GM19372 (cell line): ENCODE measurements at regions not wholly inside any gene's neighbourhood (a gene's known extent, or its start where the extent isn't known, plus 50 kb on each side); places are given as distances from the start of the nearest gene placed in this dataset.

ENCODE experiments used
- ATAC-seq: cut with Tn5 transposase; IDR thresholded peaks from one replicate; pipeline ENCODE4 v1.9.1; 2021; ENCODE audit warnings: mild to moderate bottlenecking, low read depth, moderate library complexity; ENCODE audit not compliant: unreplicated experiment

GRCh38 chr5:169367861-169368260 is 66.9 kb upstream of the SLIT3 start:
- no peak for ATAC-seq

- no peak for ATAC-seq
Measured at GRCh38 chr5:169357291-169357690, 56.4 kb upstream of the SLIT3 start.

GRCh38 chr5:169356811-169357210 is 55.9 kb upstream of the SLIT3 start:
- ATAC-seq = no peak

- ATAC-seq = no peak
Measured at GRCh38 chr5:169356181-169356580, 55.2 kb upstream of the SLIT3 start.

- ATAC-seq = no peak
Measured at GRCh38 chr5:169354921-169355320, 54.0 kb upstream of the SLIT3 start.

GRCh38 chr5:169354263-169354662 is 53.3 kb upstream of the SLIT3 start:
- ATAC-seq = no peak

- no peak for ATAC-seq
Measured at GRCh38 chr5:169352901-169353300, 52.0 kb upstream of the SLIT3 start.

GRCh38 chr5:169351721-169352120 is 50.8 kb upstream of the SLIT3 start:
- no peak for ATAC-seq

- no peak for ATAC-seq
Measured at GRCh38 chr5:169350759-169351240, 49.9 kb upstream of the SLIT3 start.
